ENCODE measurements at regions not wholly inside any gene's neighbourhood (a gene's known extent, or its start where the extent isn't known, plus 50 kb on each side); places are given as distances from the start of the nearest gene placed in this dataset.

- TF ChIP-seq TAF1 (IDR thresholded peaks at IDR 0.05; ENCODE audit: borderline replicate concordance, low read depth, low read length) = no peak
- no peak for TF ChIP-seq E4F1 (IDR thresholded peaks at IDR 0.05; ENCODE audit: borderline replicate concordance, partially characterized antibody)
- TF ChIP-seq CTCF (IDR thresholded peaks at IDR 0.05 in 2 of 3, conservative IDR thresholded peaks at IDR 0.05 in 1 of 3; ENCODE audit: control insufficient read depth in 2 of 3, extremely low read depth in 1 of 3, insufficient read depth in 1 of 3, low read depth in 3 of 3, low read length in 3 of 3) = no peak
- TF ChIP-seq SPI1 (IDR thresholded peaks at IDR 0.05; ENCODE audit: borderline replicate concordance, insufficient read depth, low read depth, low read length) = no peak
- no peak for TF ChIP-seq EZH2 (IDR thresholded peaks at IDR 0.05; ENCODE audit: borderline replicate concordance, control insufficient read depth, low read depth, low read length)
- no peak for TF ChIP-seq PRDM15 (CRISPR knock-in tag; IDR thresholded peaks at IDR 0.05)
Observed at GRCh38 chr7:41554481-41554880, 148.4 kb downstream of the INHBA start.

Measured in GM12878 (cell line).